Endothelial cell of umbilical vein (primary cell): ENCODE measurements at regions not wholly inside any gene's neighbourhood (a gene's known extent, or its start where the extent isn't known, plus 50 kb on each side); places are given as distances from the start of the nearest gene placed in this dataset.

Experiments used
- EZH2 ChIP-seq: IDR thresholded peaks from 2 replicates; pipeline ENCODE4 v1.6.1; 2012; ENCODE audit warnings: borderline replicate concordance, low read depth, mild to moderate bottlenecking, moderate library complexity, low read length, inconsistent platforms; ENCODE audit not compliant: severe bottlenecking
- FOS ChIP-seq: IDR thresholded peaks from 2 replicates; pipeline ENCODE4 v1.6.1; 2011; ENCODE audit warnings: mild to moderate bottlenecking, low read length, moderate library complexity, borderline replicate concordance; ENCODE audit not compliant: insufficient read depth
- GATA2 ChIP-seq: IDR thresholded peaks from 2 replicates; pipeline ENCODE4 v1.7.0; 2011; ENCODE audit warnings: low read depth, mild to moderate bottlenecking, moderate library complexity, mixed read lengths, low read length; ENCODE audit not compliant: insufficient read length, insufficient read depth
- JUN ChIP-seq: IDR thresholded peaks from 2 replicates; pipeline ENCODE4 v1.6.1; 2011; ENCODE audit warnings: borderline replicate concordance, low read depth; ENCODE audit not compliant: insufficient read length, insufficient read depth
- MYC ChIP-seq: IDR thresholded peaks from one replicate; pipeline ENCODE4 v1.6.1; 2011; ENCODE audit warnings: mild to moderate bottlenecking, low read depth, low read length
- POLR2A ChIP-seq: IDR thresholded peaks from 2 replicates; pipeline ENCODE4 v1.6.1; 2012; ENCODE audit warnings: low read depth, mild to moderate bottlenecking, control low read depth, low read length
- POLR2AphosphoS5 ChIP-seq: IDR thresholded peaks from 2 replicates; pipeline ENCODE4 v1.6.1; 2012; ENCODE audit warnings: low read depth, mild to moderate bottlenecking, control low read depth, low read length, moderate library complexity; ENCODE audit not compliant: insufficient read depth
- TF ChIP-seq, protein P1 (sequence below), 2 donors: IDR thresholded peaks; 1 replicate in 1 of 2; 2 replicates in 1 of 2; pipeline ENCODE4 v1.5.1; 2011; ENCODE audit warnings: low read length in 2 of 2, mild to moderate bottlenecking in 2 of 2, moderate library complexity in 2 of 2, control low read depth in 1 of 2, inconsistent platforms in 1 of 2, low read depth in 1 of 2; ENCODE audit not compliant: insufficient read depth in 1 of 2; ENCODE audit errors: extremely low read depth in 1 of 2
- TF ChIP-seq, protein P2 (sequence below): IDR thresholded peaks from 2 replicates; pipeline ENCODE4 v1.6.1; 2011; ENCODE audit not compliant: insufficient read depth, insufficient read length

DNA sequence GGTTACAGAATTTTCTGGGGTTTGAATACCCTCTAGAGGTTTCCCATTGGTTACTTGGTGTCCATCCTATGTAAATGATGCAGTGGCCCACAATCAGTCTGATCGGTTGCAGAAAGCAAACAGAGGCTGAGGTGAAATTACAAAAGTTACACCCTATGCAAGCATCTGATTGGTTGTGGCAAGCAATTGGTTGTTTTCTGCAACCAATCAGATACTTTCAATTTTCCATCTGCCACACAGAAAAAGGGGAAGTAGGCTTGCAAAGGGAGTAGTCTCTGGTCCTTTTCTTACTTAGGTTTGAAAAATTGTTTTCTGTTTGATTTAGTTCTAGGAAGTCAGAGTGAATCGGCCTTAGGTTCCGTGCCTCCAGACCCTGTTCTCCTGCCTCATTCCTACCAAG is 93.1 kb downstream of the WTIP start:
- TF ChIP-seq, protein P1, sequence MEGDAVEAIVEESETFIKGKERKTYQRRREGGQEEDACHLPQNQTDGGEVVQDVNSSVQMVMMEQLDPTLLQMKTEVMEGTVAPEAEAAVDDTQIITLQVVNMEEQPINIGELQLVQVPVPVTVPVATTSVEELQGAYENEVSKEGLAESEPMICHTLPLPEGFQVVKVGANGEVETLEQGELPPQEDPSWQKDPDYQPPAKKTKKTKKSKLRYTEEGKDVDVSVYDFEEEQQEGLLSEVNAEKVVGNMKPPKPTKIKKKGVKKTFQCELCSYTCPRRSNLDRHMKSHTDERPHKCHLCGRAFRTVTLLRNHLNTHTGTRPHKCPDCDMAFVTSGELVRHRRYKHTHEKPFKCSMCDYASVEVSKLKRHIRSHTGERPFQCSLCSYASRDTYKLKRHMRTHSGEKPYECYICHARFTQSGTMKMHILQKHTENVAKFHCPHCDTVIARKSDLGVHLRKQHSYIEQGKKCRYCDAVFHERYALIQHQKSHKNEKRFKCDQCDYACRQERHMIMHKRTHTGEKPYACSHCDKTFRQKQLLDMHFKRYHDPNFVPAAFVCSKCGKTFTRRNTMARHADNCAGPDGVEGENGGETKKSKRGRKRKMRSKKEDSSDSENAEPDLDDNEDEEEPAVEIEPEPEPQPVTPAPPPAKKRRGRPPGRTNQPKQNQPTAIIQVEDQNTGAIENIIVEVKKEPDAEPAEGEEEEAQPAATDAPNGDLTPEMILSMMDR (IDR thresholded peaks at IDR 0.05; ENCODE audit: extremely low read depth in 1 of 2, insufficient read depth in 1 of 2, low read depth in 1 of 2, low read length in 2 of 2), result no peak
- TF ChIP-seq POLR2AphosphoS5 (no peak), FOS (no peak), POLR2A (no peak), EZH2 (no peak), JUN (no peak), MYC (no peak), GATA2 (no peak)
- TF ChIP-seq, protein P2, sequence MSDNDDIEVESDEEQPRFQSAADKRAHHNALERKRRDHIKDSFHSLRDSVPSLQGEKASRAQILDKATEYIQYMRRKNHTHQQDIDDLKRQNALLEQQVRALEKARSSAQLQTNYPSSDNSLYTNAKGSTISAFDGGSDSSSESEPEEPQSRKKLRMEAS, result no peak
